ENCODE measurements at regions not wholly inside any gene's neighbourhood (a gene's known extent, or its start where the extent isn't known, plus 50 kb on each side); places are given as distances from the start of the nearest gene placed in this dataset.

GRCh38 chr3:164064298-164064697 is 1014.0 kb downstream of the SI start:
- TF ChIP-seq CTCF (IDR thresholded peaks at IDR 0.05), result no peak
- TF ChIP-seq POLR2A (IDR thresholded peaks at IDR 0.05), result no peak

All from heart left ventricle (tissue), 13 donors.